ENCODE measurements at regions not wholly inside any gene's neighbourhood (a gene's known extent, or its start where the extent isn't known, plus 50 kb on each side); places are given as distances from the start of the nearest gene placed in this dataset.

DNA sequence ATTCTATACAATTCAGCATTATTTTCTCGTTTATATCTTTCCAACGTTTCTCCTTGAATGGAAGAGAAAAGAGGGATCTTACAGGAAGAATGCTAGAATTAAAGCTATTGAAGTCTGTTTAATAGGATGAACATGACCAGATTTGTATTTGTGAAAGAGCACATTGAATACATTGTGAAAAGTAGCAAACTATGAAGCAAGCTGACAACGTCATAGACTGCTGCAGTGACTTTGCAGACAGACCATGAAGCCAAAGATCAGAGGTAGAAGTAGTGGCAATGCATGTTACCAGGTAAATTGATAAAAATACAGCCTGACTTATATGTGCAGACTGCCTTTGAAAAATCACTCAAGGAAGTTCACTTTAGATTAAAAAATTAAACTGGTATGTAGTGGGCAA is 146.1 kb downstream of the RASSF9 start:
- TF ChIP-seq, protein P1, sequence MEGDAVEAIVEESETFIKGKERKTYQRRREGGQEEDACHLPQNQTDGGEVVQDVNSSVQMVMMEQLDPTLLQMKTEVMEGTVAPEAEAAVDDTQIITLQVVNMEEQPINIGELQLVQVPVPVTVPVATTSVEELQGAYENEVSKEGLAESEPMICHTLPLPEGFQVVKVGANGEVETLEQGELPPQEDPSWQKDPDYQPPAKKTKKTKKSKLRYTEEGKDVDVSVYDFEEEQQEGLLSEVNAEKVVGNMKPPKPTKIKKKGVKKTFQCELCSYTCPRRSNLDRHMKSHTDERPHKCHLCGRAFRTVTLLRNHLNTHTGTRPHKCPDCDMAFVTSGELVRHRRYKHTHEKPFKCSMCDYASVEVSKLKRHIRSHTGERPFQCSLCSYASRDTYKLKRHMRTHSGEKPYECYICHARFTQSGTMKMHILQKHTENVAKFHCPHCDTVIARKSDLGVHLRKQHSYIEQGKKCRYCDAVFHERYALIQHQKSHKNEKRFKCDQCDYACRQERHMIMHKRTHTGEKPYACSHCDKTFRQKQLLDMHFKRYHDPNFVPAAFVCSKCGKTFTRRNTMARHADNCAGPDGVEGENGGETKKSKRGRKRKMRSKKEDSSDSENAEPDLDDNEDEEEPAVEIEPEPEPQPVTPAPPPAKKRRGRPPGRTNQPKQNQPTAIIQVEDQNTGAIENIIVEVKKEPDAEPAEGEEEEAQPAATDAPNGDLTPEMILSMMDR (IDR thresholded peaks at IDR 0.05) = no peak
- TF ChIP-seq POLR2AphosphoS5 (IDR thresholded peaks at IDR 0.05) = no peak
- no peak for TF ChIP-seq POLR2A (IDR thresholded peaks at IDR 0.05; ENCODE audit: low read depth)

All from esophagus muscularis mucosa (tissue), 3 donors.